GM19467 (cell line): ENCODE measurements at regions not wholly inside any gene's neighbourhood (a gene's known extent, or its start where the extent isn't known, plus 50 kb on each side); places are given as distances from the start of the nearest gene placed in this dataset.
"Not testable (repeated sequence)": the region's sequence is repeated elsewhere in the genome, so short reads cannot be mapped to it uniquely, and the experiment has no call there.

Experiments
- ATAC-seq: cut with Tn5 transposase; IDR thresholded peaks from one replicate; pipeline ENCODE4 v1.9.1; 2021; ENCODE audit warnings: mild to moderate bottlenecking, moderate library complexity; ENCODE audit not compliant: unreplicated experiment

DNA sequence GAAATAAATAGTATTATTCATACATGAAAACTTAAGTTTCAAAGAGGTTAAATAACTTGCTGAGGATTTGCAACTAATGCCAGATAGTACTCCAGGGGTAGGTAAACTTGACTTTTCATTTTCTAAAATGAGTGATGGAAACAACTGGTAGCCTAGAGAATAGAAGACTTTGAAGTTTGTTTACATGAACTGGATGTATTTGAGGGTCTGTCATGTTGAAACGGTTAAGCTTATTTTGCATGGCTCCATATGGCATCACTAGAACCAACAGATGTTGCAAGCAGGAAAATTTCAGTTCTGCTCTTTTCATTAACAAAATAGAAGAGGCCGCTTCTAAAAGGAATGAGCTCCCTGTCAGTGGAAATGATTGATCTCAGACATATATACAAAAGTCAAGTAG is 105.1 kb upstream of the SGCD start:
- no peak for ATAC-seq

DNA sequence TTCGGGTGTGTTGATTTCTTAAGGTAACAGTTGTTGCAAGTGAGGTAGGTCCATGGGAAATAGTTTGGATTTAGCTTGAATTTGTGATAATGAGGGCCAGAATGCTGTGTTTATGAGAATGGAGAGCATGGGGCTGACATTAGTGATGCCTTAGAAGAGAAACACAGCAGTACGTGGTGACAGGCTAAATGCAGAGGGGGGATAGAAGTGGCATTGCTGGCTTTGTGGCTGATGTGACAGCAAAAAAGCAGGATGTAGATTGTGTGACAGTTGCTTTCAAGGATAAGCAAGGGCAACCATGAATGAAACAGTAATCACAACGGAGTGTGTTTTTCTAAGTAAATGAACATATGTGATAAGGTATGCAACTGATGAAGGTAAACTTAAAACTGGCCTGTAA is 103.4 kb upstream of the SGCD start:
- no peak for ATAC-seq

DNA sequence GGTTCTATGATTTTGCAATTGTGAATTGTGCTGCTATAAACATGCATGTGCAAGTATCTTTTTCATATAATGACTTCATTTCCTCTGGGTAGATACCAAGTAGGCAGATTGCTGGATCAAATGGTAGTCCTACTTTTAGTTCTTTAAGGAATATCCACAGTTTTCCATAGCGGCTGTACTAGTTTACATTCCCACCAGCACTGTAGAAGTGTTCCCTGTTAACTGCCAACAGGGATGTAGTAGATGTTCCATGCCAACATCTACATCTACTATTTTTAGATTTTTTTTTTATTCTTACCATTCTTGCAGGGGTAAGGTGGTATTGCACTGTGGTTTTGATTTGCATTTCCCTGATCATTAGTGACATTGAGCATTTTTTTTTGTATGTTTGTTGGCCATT is 100.5 kb upstream of the SGCD start:
- ATAC-seq = not testable (repeated sequence)

GRCh38 chr5:156230887-156231286 is 96.1 kb upstream of the SGCD start:
- no peak for ATAC-seq

DNA sequence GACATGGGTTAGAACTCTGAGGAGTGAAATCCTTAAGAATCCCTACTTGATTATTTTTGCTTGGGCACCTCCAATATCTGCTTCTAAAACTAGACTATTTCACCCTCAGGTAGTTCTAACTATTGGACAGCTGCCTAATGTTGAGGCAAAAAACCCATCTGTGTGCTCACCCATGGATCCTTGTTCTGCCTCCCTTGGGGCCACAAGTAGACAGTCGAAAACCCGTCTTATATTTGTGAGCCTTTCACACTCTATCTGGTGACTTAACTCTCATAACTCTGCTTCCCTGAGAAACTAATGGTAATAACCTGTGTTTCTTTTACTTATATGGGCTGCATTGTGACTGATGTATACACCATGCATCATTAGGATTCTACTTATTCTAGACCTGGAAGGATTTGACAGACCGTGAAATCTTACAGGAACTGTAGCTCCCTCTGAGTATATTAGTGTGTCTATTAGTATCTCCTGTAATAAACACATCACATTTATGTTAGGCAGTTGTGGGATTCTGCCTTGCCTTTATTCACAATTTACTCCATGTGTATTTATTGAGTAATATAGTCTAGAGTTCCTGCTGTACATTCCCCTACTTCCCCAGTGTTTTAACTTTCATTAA is 94.6 kb upstream of the SGCD start:
- no peak for ATAC-seq

GRCh38 chr5:156237361-156237760 is 89.6 kb upstream of the SGCD start:
- ATAC-seq = no peak

DNA sequence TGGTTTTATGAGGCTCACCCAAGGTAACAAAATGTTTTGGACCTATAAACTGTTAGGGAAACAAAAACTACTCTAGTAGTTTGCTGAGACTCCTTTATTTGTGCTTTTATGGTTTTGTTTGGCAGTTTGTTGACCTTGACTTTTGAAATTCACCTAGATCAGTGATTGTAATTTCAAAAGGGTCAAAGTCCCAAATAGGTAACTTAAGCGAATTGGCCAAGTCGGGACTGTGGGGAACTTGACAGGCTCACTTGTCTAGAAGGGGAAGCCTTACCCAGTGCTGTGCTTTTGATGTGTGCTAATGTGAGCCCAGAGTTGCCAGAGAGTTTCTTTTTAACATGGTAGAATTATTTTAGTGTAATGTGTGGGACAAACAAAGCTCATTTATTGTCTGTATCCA is 87.2 kb upstream of the SGCD start:
- no peak for ATAC-seq

- no peak for ATAC-seq
These were observed 86.5 kb upstream of the SGCD start for GRCh38 chr5:156240414-156240813.

DNA sequence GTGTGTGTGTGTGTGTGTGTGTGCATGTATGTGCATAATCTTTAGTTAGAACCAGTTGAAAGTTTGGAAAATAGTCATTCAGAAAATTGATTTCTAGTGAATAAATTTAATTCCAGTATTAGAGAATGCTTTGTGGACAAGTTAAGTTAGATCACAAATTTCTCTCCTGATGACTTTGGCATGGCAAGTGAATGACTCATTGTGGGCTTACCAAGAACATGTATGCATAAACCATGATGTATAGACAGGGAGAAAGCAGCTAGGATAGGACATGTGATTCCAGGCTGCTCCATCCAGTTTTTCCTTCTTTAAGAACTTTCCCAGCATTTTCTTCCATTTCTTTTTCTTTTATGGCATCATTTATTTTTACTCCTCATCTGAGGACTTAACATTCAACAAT is 85.7 kb upstream of the SGCD start:
- ATAC-seq = no peak

DNA sequence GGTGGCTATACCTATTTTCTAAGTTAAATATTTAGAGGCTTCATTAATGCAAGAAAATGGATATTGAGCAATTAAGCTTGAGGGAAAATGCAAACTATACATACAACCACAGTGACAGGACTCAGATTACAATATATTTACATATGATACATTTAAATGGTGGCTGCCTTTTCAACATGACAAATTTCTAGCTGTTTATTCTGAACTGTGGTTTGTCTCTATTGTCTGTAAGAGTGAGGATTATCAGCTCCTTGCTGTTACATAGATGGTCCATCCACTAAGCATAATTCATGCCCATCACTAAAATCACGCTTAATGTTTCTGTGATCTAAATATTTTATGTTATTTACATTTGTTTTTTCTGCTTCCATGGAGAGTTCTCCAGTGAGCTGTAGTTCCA is 81.1 kb upstream of the SGCD start:
- ATAC-seq = no peak

GRCh38 chr5:156251076-156251475 is 75.9 kb upstream of the SGCD start:
- ATAC-seq = no peak

- ATAC-seq = no peak
These were observed 73.8 kb upstream of the SGCD start for GRCh38 chr5:156253130-156253529.

- ATAC-seq = no peak
These were observed 72.8 kb upstream of the SGCD start for GRCh38 chr5:156254196-156254595.

DNA sequence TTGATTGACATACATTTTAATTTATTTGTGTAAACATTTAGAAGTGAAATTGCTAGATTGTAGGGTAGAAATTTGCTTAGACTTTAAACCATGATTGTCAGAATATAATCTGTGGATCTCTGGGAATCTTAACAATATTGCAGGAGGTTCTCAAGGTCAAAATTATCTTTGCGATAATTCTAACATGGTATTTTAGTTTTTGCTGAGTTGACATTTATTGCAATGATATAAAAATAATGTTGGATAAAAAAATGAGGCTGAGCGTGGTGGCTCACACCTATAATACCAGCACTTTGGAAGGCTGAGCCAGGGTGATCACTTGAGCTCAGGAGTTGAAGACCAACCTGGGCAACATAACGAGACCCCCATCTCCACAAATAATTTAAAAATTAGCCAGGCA is 70.3 kb upstream of the SGCD start:
- ATAC-seq = no peak

DNA sequence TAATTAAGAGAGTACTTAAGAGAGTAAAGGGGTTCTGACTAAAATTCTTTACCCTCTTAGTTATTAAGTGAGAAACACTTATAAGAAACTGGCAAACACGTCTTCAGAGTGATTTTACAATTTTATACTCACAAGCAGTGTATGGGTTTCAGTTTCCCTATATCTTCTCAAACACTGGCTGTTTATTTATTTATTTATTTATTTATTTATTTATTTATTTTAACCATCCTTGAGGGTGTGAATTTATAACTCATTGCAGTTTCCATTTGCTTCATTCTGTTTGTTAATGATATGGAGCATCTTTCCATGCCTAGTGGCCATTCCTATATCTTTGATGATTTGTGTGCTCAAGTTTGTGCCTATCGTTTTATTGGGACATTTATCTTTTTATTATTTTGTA is 68.0 kb upstream of the SGCD start:
- no peak for ATAC-seq

DNA sequence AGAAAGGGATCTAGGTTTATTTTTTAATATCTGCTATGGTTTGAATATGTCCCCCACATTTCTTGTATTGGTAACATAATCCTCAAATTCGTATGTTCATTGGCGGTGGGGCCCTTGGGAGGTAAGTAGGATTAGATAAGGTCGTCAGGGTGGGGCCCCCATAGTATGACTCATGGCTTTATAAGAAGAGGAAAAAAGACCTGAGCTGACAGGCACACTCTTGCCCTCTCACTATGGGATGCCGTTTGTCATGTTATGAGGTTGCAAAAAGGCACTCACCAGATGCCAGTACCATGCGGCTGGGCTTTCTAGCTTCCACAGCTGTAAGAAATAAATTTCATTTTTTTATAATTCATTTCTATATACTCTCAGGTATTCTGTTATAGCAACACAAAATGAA is 67.3 kb upstream of the SGCD start:
- ATAC-seq = no peak

GRCh38 chr5:156261275-156261939 is 65.6 kb upstream of the SGCD start:
- no peak for ATAC-seq

DNA sequence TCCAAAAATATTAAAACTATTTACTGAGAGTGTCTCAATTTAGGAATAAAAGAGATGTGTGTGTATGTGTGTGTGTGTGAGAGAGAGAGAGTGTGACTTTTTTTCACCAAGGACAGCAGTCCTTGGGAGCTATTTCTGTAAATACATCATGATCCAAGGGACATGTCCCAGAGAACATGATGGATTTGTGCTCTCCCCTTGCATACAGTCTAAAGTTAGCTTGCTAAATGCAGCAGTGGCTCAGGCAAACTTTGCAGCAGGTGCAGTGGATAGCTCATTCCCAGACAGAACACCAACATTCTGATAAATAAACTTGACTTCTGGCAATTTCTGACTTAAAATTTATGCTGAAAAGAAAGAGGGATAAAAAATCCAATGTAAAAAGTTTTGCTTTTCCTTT is 55.4 kb upstream of the SGCD start:
- no peak for ATAC-seq

- no peak for ATAC-seq
These were observed 54.8 kb upstream of the SGCD start for GRCh38 chr5:156272139-156272538.

DNA sequence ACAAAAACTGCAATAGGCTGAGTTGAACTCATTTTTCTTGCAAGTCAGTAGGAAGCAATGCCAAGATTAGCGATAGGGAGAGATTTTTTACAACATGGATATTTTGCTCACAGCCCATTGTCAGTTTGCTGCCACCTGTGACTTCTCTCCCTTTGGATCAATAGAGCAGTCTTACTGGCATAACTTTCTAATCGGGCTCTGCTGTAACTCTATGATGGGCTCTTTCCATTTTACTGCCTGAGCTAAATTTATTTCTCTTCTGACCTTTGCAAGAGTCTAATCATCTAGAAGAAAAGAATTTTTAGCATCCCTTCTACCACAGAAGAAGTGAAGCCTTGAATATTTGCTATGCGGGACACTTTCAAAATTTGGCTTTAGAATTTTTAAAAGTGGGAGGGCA is 53.6 kb upstream of the SGCD start:
- ATAC-seq = no peak

- ATAC-seq = no peak
These were observed 52.5 kb upstream of the SGCD start for GRCh38 chr5:156274453-156274852.
